ENCODE measurements at regions not wholly inside any gene's neighbourhood (a gene's known extent, or its start where the extent isn't known, plus 50 kb on each side); places are given as distances from the start of the nearest gene placed in this dataset.

- TF ChIP-seq CTCF (conservative IDR thresholded peaks at IDR 0.05; ENCODE audit: low read length) (no peak), EZH2phosphoT487 (IDR thresholded peaks at IDR 0.05; ENCODE audit: borderline replicate concordance) (no peak)
These were observed 96.0 kb upstream of the JCAD start for GRCh38 chr10:30155401-30155800.

Data from Loucy (cell line).